Peyer's patch (tissue), 4 donors: ENCODE measurements at regions not wholly inside any gene's neighbourhood (a gene's known extent, or its start where the extent isn't known, plus 50 kb on each side); places are given as distances from the start of the nearest gene placed in this dataset.

ENCODE experiments used
- DNase-seq, 3 donors: peaks; one replicate each; pipeline ENCODE4 v3.0.0-alpha.2; 2017 to 2019
- H3K27ac ChIP-seq, 4 donors: fragments of 200-600 bp; sonication (generic); one replicate each; pipeline ENCODE4 v1.5.1; 2016 to 2019
- H3K27me3 ChIP-seq, 2 donors: fragments of 200-600 bp; sonication (generic); one replicate each; pipeline ENCODE4 v1.5.1; 2019
- H3K36me3 ChIP-seq, 3 donors: fragments of 200-600 bp; sonication (generic); one replicate each; pipeline ENCODE4 v1.5.1; 2016 to 2019
- H3K4me1 ChIP-seq, 4 donors: fragments of 200-600 bp; sonication (generic); one replicate each; pipeline ENCODE4 v1.5.1; 2016 to 2019
- H3K4me3 ChIP-seq, 4 donors: fragments of 200-600 bp; sonication (generic); 1 replicate in 3 of 4; 2 replicates in 1 of 4; pipeline ENCODE4 v1.5.1; 2016 to 2019; ENCODE audit warnings: mild to moderate bottlenecking in 1 of 4
- H3K9me3 ChIP-seq, 4 donors: fragments of 200-600 bp; sonication (generic); one replicate each; pipeline ENCODE4 v1.5.1; 2016 to 2019; ENCODE audit warnings: mild to moderate bottlenecking in 1 of 4
- POLR2A ChIP-seq, 2 donors: fragments of 450-650 bp; IDR thresholded peaks; one replicate each; pipeline ENCODE4 v1.5.1; 2017; ENCODE audit warnings: antibody characterized with exemption in 2 of 2, mild to moderate bottlenecking in 2 of 2, moderate library complexity in 2 of 2
- TF ChIP-seq, protein P1 (sequence below), 6 experiments: fragments of 450-650 bp in 4 of 6; fragments of 200-600 bp in 2 of 6; sonication (generic) in 1 of 6; IDR thresholded peaks; one replicate each; pipeline ENCODE4 v1.5.1; 2017 to 2019; ENCODE audit warnings: antibody characterized with exemption in 6 of 6, mild to moderate bottlenecking in 3 of 6, moderate library complexity in 1 of 6

DNA sequence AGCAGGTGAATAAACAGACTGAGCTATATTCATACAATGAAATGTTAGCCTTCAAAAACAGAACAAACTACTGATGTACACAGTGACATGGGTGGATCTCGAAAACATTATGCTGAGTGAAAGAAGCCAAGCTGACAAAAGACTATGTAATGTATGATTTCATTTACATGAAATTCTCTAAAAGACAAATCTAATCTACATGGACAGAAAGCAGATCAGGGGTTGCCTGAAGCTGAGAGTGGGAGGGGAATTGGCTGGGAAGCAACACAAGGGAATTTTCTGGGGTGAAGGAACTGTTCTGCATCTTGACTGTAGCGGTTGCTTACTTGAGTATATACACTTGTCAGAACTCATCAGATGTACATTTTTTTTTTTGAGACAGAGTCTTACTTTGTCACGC is 121.7 kb upstream of the SVIL start:
- TF ChIP-seq POLR2A (IDR thresholded peaks at IDR 0.05) = no peak
- TF ChIP-seq, protein P1, sequence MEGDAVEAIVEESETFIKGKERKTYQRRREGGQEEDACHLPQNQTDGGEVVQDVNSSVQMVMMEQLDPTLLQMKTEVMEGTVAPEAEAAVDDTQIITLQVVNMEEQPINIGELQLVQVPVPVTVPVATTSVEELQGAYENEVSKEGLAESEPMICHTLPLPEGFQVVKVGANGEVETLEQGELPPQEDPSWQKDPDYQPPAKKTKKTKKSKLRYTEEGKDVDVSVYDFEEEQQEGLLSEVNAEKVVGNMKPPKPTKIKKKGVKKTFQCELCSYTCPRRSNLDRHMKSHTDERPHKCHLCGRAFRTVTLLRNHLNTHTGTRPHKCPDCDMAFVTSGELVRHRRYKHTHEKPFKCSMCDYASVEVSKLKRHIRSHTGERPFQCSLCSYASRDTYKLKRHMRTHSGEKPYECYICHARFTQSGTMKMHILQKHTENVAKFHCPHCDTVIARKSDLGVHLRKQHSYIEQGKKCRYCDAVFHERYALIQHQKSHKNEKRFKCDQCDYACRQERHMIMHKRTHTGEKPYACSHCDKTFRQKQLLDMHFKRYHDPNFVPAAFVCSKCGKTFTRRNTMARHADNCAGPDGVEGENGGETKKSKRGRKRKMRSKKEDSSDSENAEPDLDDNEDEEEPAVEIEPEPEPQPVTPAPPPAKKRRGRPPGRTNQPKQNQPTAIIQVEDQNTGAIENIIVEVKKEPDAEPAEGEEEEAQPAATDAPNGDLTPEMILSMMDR (IDR thresholded peaks at IDR 0.05) = no peak
- H3K4me3 ChIP-seq = no peak overlapping the region
- peaks cover 0 to 11% (median 0%) of the 10 kb centered on the region in 4 donors for H3K4me1 ChIP-seq
- no peak for DNase-seq
- no peaks in the 10 kb centered on the region for H3K36me3 ChIP-seq
- no peak overlapping the region for H3K27ac ChIP-seq
- no peaks in the 10 kb centered on the region for H3K9me3 ChIP-seq
- no peaks in the 10 kb centered on the region for H3K27me3 ChIP-seq

DNA sequence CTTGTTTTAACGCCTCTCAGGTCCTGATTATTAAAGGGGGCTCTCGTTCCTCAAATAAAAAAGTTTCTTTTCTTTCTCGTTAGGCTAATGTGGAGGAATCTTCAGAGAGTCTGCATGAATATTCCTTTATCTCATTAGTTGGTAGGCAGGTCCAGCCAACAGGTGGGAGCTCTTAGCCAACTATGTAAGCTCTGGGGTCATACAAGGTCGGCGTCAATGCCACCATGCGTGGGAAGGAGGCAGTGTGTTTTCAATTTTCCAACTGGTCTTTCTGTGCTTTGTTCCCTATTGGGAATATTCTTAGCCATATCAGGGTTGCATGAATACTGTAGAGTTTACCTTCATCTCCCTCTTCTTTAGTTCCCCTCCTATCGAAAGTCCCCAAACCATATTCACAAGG is 118.5 kb upstream of the SVIL start:
- Histone ChIP-seq H3K27ac (no peak overlapping the region), H3K4me1 (peaks cover 0 to 6% (median 0%) of the 10 kb centered on the region in 4 donors), H3K9me3 (no peaks in the 10 kb centered on the region), H3K27me3 (no peaks in the 10 kb centered on the region), H3K36me3 (no peaks in the 10 kb centered on the region), H3K4me3 (no peak overlapping the region)
- no peak for DNase-seq
- TF ChIP-seq, protein P1 (IDR thresholded peaks at IDR 0.05) = no peak
- TF ChIP-seq POLR2A (IDR thresholded peaks at IDR 0.05) = no peak

DNA sequence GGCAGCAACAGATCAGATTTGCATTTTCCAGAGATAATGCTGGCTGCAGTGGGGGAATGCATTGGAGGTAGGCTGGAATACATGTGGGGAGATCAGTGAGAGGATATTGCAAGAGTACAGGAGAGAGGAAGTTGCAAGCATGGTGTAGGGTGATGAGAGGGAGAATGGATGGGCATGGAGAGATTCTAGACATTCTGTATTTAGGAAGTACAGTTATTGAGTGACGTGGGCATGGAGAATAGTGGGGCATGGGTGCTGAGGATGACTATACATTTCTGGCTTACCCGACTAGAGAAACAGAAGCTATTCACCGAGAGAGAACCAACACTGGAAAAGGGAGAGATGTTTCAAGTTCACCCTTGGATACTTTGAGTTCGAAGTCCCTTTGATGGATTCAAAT is 116.9 kb upstream of the SVIL start:
- DNase-seq = no peak
- Histone ChIP-seq H3K4me1 (no peaks in the 10 kb centered on the region), H3K27ac (no peak overlapping the region), H3K9me3 (no peaks in the 10 kb centered on the region), H3K27me3 (no peaks in the 10 kb centered on the region), H3K4me3 (no peak overlapping the region), H3K36me3 (no peaks in the 10 kb centered on the region)
- no peak for TF ChIP-seq POLR2A (IDR thresholded peaks at IDR 0.05)
- TF ChIP-seq, protein P1 (IDR thresholded peaks at IDR 0.05) = no peak

DNA sequence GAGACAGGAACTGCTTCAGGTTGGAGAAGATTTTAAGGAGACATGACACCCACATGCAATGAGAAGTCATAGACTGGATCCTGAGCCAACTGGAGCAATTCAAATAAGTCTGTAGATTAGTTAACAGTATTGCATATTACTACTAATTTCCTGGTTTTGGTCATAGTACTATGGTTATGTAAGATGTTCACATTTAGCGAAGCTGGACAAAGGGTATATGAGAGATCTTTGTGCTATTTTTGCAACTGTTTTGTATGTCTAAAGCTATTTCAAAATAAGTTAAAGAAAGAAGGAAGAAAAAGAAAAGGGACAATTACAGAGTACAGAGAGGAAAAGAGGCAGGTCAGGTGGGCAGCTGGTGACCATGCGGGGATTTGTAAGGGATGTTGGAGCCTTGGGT is 116.5 kb upstream of the SVIL start:
- no peak for DNase-seq
- TF ChIP-seq, protein P1 (IDR thresholded peaks at IDR 0.05) = no peak
- TF ChIP-seq POLR2A (IDR thresholded peaks at IDR 0.05) = no peak
- H3K27me3 ChIP-seq = no peaks in the 10 kb centered on the region

DNA sequence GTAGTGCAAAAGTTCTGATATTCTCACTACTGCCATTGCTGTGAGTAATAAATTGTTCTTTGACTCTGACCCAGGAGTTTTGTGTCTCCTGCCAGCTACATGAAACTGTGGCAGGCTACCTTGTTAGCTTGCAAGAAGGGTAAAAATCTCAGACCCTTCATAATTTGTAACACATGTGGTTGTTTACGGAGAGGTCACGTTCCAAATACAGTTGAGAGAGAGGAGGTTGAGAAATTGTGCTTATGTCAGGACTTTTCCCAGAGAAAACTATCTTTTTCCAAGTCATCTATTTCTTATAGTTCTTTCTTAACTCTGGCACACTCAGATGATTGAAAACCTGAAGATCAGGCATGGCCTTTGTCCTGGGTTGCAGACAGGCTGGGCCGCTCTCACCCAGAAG is 114.4 kb upstream of the SVIL start:
- H3K9me3 ChIP-seq = no peaks in the 10 kb centered on the region
- no peaks in the 10 kb centered on the region for H3K36me3 ChIP-seq
- no peak overlapping the region for H3K4me3 ChIP-seq
- H3K27ac ChIP-seq = no peak overlapping the region
- no peaks in the 10 kb centered on the region for H3K27me3 ChIP-seq
- DNase-seq = no peak
- no peaks in the 10 kb centered on the region for H3K4me1 ChIP-seq
- TF ChIP-seq POLR2A (IDR thresholded peaks at IDR 0.05) = no peak
- TF ChIP-seq, protein P1 (IDR thresholded peaks at IDR 0.05) = no peak

More for the DNA sequence above, 116.5 kb upstream of the SVIL start:
- Histone ChIP-seq H3K4me3 (no peak overlapping the region), H3K4me1 (no peaks in the 10 kb centered on the region), H3K27ac (no peak overlapping the region), H3K36me3 (no peaks in the 10 kb centered on the region), H3K9me3 (no peaks in the 10 kb centered on the region)

DNA sequence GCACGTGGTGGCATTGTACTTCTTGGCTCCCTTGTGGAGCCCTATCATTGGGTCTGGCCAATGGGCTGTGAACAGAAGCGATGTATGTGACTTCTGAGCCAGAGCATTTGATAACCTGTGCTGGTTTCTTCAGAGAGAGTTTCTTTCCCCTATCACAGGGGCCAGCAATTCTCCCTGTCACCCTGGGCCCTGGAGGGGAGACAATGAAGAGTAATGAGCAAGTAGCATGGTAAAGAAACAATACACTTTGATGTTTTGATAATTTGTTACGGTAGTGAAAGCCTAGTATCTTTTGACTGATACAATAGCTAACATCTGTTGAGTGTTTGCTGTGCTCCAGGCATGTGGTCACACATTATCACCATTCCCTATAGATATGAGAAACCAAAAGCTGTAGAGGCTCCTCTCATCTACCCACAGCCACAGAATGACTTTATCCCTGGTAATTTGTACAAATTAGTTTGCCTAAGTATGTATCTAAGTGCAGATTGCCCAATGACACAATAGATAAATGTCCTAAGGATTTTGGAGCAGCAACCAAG is 113.4 kb upstream of the SVIL start:
- H3K4me1 ChIP-seq = no peaks in the 10 kb centered on the region
- no peak for TF ChIP-seq POLR2A (IDR thresholded peaks at IDR 0.05)
- TF ChIP-seq, protein P1 (IDR thresholded peaks at IDR 0.05) = no peak
- H3K27ac ChIP-seq = no peak overlapping the region
- H3K9me3 ChIP-seq = no peaks in the 10 kb centered on the region
- H3K27me3 ChIP-seq = no peaks in the 10 kb centered on the region
- no peaks in the 10 kb centered on the region for H3K36me3 ChIP-seq
- H3K4me3 ChIP-seq = no peak overlapping the region
- no peak for DNase-seq
